SK-N-SH treated with all-trans-retinoic acid at 6 μM for 48 hours (cell line): ENCODE measurements at regions not wholly inside any gene's neighbourhood (a gene's known extent, or its start where the extent isn't known, plus 50 kb on each side); places are given as distances from the start of the nearest gene placed in this dataset.

ENCODE experiments used
- ATAC-seq: fragments of 200-7000 bp; cut with Tn5 transposase; 3 replicates; pipeline ENCODE4 v1.9.1; 2020; ENCODE audit warnings: mild to moderate bottlenecking, moderate library complexity
- ARNTL ChIP-seq: fragments of 450-650 bp; formaldehyde crosslinking; IDR thresholded peaks from 2 replicates; pipeline ENCODE4 v1.5.0; 2020; ENCODE audit warnings: low read depth, mild to moderate bottlenecking, moderate library complexity, borderline replicate concordance
- BACH2 ChIP-seq: fragments of 250-450 bp; sonication (Bioruptor Pico); IDR thresholded peaks from 2 replicates; pipeline ENCODE4 v1.9.0; 2021; ENCODE audit warnings: mild to moderate bottlenecking, borderline replicate concordance
- CSDC2 ChIP-seq: fragments of 250-450 bp; sonication (Bioruptor Pico); IDR thresholded peaks from 2 replicates; pipeline ENCODE4 v1.5.0; 2020; ENCODE audit warnings: mild to moderate bottlenecking, moderate library complexity
- CSRNP3 ChIP-seq: fragments of 250-450 bp; sonication (Bioruptor Pico); IDR thresholded peaks from 2 replicates; pipeline ENCODE4 v1.5.1; 2021; ENCODE audit warnings: mild to moderate bottlenecking, moderate library complexity
- ESRRG ChIP-seq: fragments of 250-450 bp; sonication (Bioruptor Pico); IDR thresholded peaks from 2 replicates; pipeline ENCODE4 v1.6.1; 2021; ENCODE audit warnings: mild to moderate bottlenecking
- GLIS3 ChIP-seq: fragments of 250-450 bp; sonication (Bioruptor Pico); IDR thresholded peaks from 2 replicates; pipeline ENCODE4 v1.5.0; 2020; ENCODE audit warnings: mild to moderate bottlenecking, moderate library complexity
- ISL1 ChIP-seq: fragments of 250-450 bp; sonication (Bioruptor Pico); IDR thresholded peaks from 2 replicates; pipeline ENCODE4 v2.1.2; 2022; ENCODE audit warnings: mild to moderate bottlenecking, moderate library complexity
- OSR1 ChIP-seq: fragments of 250-450 bp; sonication (Bioruptor Pico); IDR thresholded peaks from 2 replicates; pipeline ENCODE4 v1.8.0; 2022; ENCODE audit warnings: moderate library complexity, mild to moderate bottlenecking, inconsistent platforms
- PPARA ChIP-seq: fragments of 250-450 bp; sonication (Bioruptor Pico); IDR thresholded peaks from 2 replicates; pipeline ENCODE4 v1.5.0; 2020; ENCODE audit warnings: mild to moderate bottlenecking, borderline replicate concordance
- RARB ChIP-seq: fragments of 250-450 bp; sonication (Bioruptor Pico); IDR thresholded peaks from 2 replicates; pipeline ENCODE4 v1.8.0; 2021; ENCODE audit warnings: mild to moderate bottlenecking, moderate library complexity
- SNAI2 ChIP-seq: fragments of 250-450 bp; sonication (Bioruptor Pico); IDR thresholded peaks from 2 replicates; pipeline ENCODE4 v1.5.0; 2020; ENCODE audit warnings: mild to moderate bottlenecking, moderate library complexity
- TOX ChIP-seq: fragments of 250-450 bp; sonication (Bioruptor Pico); IDR thresholded peaks from 2 replicates; pipeline ENCODE4 v1.8.0; 2021; ENCODE audit warnings: mild to moderate bottlenecking, moderate library complexity, borderline replicate concordance
- TSHZ2 ChIP-seq: fragments of 250-450 bp; sonication (Bioruptor Pico); IDR thresholded peaks from 2 replicates; pipeline ENCODE4 v1.5.0; 2020; ENCODE audit warnings: mild to moderate bottlenecking, moderate library complexity
- ZC3H10 ChIP-seq: fragments of 250-450 bp; sonication (Bioruptor Pico); IDR thresholded peaks from 2 replicates; pipeline ENCODE4 v1.5.1; 2021; ENCODE audit warnings: mild to moderate bottlenecking, moderate library complexity
- ZFP3 ChIP-seq: fragments of 250-450 bp; sonication (Bioruptor Pico); IDR thresholded peaks from 2 replicates; pipeline ENCODE4 v1.5.0; 2020; ENCODE audit warnings: mild to moderate bottlenecking, moderate library complexity
- ZNF565 ChIP-seq: fragments of 450-650 bp; formaldehyde crosslinking; conservative IDR thresholded peaks from 2 replicates; pipeline ENCODE4 v1.5.0; 2020; ENCODE audit warnings: low read depth, mild to moderate bottlenecking, moderate library complexity
- ZNF70 ChIP-seq: fragments of 450-650 bp; formaldehyde crosslinking; IDR thresholded peaks from 2 replicates; pipeline ENCODE4 v1.5.0; 2020; ENCODE audit warnings: mild to moderate bottlenecking, moderate library complexity
- ZNF8 ChIP-seq: fragments of 450-650 bp; formaldehyde crosslinking; IDR thresholded peaks from 2 replicates; pipeline ENCODE4 v1.5.0; 2020; ENCODE audit warnings: mild to moderate bottlenecking, moderate library complexity
- TF ChIP-seq, protein P1 (sequence below): fragments of 250-450 bp; sonication (Bioruptor Pico); IDR thresholded peaks from 2 replicates; pipeline ENCODE4 v1.5.1; 2020; ENCODE audit warnings: low read depth, mild to moderate bottlenecking, moderate library complexity

DNA sequence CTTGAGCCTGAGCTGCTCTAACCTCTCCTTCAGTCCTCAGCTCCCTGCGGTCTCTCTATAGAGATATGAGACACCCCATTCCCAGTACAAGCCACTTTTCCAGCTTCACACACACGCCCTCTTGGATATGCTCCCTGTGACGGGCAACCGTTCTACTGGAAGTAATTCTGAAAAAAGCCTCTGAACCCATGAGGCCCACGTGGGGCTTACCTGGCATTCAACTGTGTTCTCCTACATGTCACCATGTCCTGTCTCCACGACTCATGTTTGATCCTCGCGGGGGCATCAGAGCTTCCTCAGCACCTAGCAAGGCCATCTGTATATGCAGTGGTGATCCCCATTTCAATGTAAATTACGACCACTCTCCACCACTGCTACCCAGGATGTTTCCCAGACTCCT is 69.2 kb upstream of the DUSP22 start:
- ATAC-seq = no peak
- TF ChIP-seq SNAI2 (CRISPR knock-in tag) (no peak), ZNF565 (CRISPR knock-in tag) (no peak), TOX (CRISPR knock-in tag) (no peak), RARB (CRISPR knock-in tag) (no peak), TSHZ2 (CRISPR knock-in tag) (no peak)

- ATAC-seq = no peak
- no peak for TF ChIP-seq TSHZ2 (CRISPR knock-in tag)
- TF ChIP-seq ZC3H10 (CRISPR knock-in tag) = no peak
- TF ChIP-seq CSDC2 (CRISPR knock-in tag) = no peak
- TF ChIP-seq BACH2 = no peak
- TF ChIP-seq ESRRG = no peak
- no peak for TF ChIP-seq PPARA (CRISPR knock-in tag)
- no peak for TF ChIP-seq SNAI2 (CRISPR knock-in tag)
- TF ChIP-seq ZNF8 (CRISPR knock-in tag) = no peak
- TF ChIP-seq, protein P1, sequence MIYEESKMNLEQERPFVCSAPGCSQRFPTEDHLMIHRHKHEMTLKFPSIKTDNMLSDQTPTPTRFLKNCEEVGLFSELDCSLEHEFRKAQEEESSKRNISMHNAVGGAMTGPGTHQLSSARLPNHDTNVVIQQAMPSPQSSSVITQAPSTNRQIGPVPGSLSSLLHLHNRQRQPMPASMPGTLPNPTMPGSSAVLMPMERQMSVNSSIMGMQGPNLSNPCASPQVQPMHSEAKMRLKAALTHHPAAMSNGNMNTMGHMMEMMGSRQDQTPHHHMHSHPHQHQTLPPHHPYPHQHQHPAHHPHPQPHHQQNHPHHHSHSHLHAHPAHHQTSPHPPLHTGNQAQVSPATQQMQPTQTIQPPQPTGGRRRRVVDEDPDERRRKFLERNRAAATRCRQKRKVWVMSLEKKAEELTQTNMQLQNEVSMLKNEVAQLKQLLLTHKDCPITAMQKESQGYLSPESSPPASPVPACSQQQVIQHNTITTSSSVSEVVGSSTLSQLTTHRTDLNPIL (CRISPR knock-in tag) = no peak
- TF ChIP-seq OSR1 (CRISPR knock-in tag) = no peak
Measured at GRCh38 chr6:223763-224162, 68.5 kb upstream of the DUSP22 start.

DNA sequence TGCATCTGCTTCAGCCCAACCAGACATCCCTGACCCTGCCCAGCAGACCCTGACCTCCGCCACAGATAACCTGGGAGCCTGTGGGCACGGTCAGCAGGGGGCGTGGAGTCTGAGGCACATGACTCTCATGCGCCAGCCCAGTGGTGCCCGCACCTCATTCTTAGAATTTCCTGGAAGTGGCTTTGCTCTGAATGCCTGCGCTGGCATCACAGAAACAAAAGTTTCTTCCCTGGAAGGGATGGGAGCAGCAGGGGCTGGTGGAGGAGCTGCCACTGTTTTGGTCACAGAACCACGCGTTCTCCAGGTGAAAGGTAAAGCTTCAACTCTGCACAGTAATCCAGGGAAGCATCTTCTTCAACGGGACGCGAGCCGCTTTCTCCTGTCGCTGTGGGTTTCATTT is 67.9 kb upstream of the DUSP22 start:
- ATAC-seq = no peak
- TF ChIP-seq SNAI2 (CRISPR knock-in tag) (no peak), ESRRG (no peak), TSHZ2 (CRISPR knock-in tag) (no peak), ZC3H10 (CRISPR knock-in tag) (no peak), GLIS3 (CRISPR knock-in tag) (no peak), ZNF8 (CRISPR knock-in tag) (no peak), TOX (CRISPR knock-in tag) (no peak), ZFP3 (CRISPR knock-in tag) (no peak), ZNF565 (CRISPR knock-in tag) (no peak), OSR1 (CRISPR knock-in tag) (no peak), BACH2 (no peak), ZNF70 (CRISPR knock-in tag) (no peak)

- ATAC-seq = no peak
- TF ChIP-seq ZC3H10 (CRISPR knock-in tag) (no peak), CSDC2 (CRISPR knock-in tag) (no peak), CSRNP3 (CRISPR knock-in tag) (no peak), ARNTL (CRISPR knock-in tag) (no peak), ISL1 (CRISPR knock-in tag) (no peak), TSHZ2 (CRISPR knock-in tag) (no peak), ESRRG (no peak)
Measured at GRCh38 chr6:225121-225721, 67.1 kb upstream of the DUSP22 start.
